Panc1 (cell line): ENCODE measurements at regions not wholly inside any gene's neighbourhood (a gene's known extent, or its start where the extent isn't known, plus 50 kb on each side); places are given as distances from the start of the nearest gene placed in this dataset.

Source experiments
- ATAC-seq: fragments of 200-7000 bp; cut with Tn5 transposase; 2 replicates; pipeline ENCODE4 v1.9.1; 2020; ENCODE audit warnings: mild to moderate bottlenecking, moderate library complexity
- BruUV-seq: library from RNA; stranded (reverse); fragments of 400-500 nt; replicated peaks from 2 replicates; lab custom pipeline; 2021; lab: Mats Ljungman, UMichigan
- CTCF ChIA-PET: fragments of 300-600 bp; sonication (Branson Sonifier 250); formaldehyde crosslinking; loops from one replicate; lab custom pipeline; 2022; ENCODE audit warnings: antibody characterized with exemption; lab: Charles Lee
- POLR2A ChIA-PET: fragments of 300-600 bp; sonication (Branson Sonifier 250); formaldehyde crosslinking; loops from one replicate; lab custom pipeline; 2022; ENCODE audit warnings: antibody characterized with exemption; lab: Charles Lee
- DNase-seq: peaks from one replicate; pipeline ENCODE4 v3.0.0-alpha.2; 2010; ENCODE audit warnings: low read depth, low spot score
- H3K27ac ChIP-seq: 2 replicates; pipeline ENCODE4 v1.5.1; 2011; ENCODE audit warnings: mild to moderate bottlenecking, low read length, inconsistent platforms
- H3K27me3 ChIP-seq: fragments of 200-500 bp; sonication (Bioruptor generic); 2 replicates; pipeline ENCODE4 v1.6.0; 2014; ENCODE audit warnings: low read length, inconsistent platforms; ENCODE audit not compliant: control insufficient read depth, insufficient read depth
- H3K36me3 ChIP-seq: fragments of 200-500 bp; sonication (Bioruptor generic); 2 replicates; pipeline ENCODE4 v1.5.1; 2014; ENCODE audit warnings: inconsistent platforms, mild to moderate bottlenecking, low read length, moderate library complexity; ENCODE audit not compliant: control insufficient read depth, insufficient read depth
- H3K4me1 ChIP-seq: 2 replicates; pipeline ENCODE4 v1.5.1; 2011; ENCODE audit warnings: inconsistent platforms, mild to moderate bottlenecking, low read length, moderate library complexity; ENCODE audit not compliant: control insufficient read depth, insufficient read depth
- H3K4me3 ChIP-seq, 2 experiments: 2 replicates each; pipeline ENCODE4 v1.5.1; 2011 to 2012; ENCODE audit warnings: low read depth in 2 of 2, low read length in 2 of 2, mild to moderate bottlenecking in 2 of 2, inconsistent platforms in 1 of 2, moderate library complexity in 1 of 2
- H3K9me3 ChIP-seq: fragments of 200-500 bp; sonication (Bioruptor generic); 2 replicates; pipeline ENCODE4 v1.5.1; 2014; ENCODE audit warnings: low read depth, mild to moderate bottlenecking, inconsistent platforms, low read length, moderate library complexity; ENCODE audit not compliant: control insufficient read depth, insufficient read depth
- POLR2AphosphoS5 ChIP-seq: IDR thresholded peaks from 2 replicates; pipeline ENCODE4 v1.6.1; 2012; ENCODE audit warnings: mild to moderate bottlenecking, low read depth, low read length, moderate library complexity
- SIN3A ChIP-seq: IDR thresholded peaks from 2 replicates; pipeline ENCODE4 v1.6.1; 2012; ENCODE audit warnings: low read depth, mild to moderate bottlenecking, low read length, moderate library complexity, borderline replicate concordance; ENCODE audit not compliant: insufficient read depth
- TCF7L2 ChIP-seq: IDR thresholded peaks from 2 replicates; pipeline ENCODE4 v1.6.1; 2011; ENCODE audit warnings: mild to moderate bottlenecking, low read depth, low read length, inconsistent platforms
- in situ Hi-C: cut with HindIII; loops from 2 replicates; pipeline ENCODE4 v1.10.0; 2016; ENCODE audit warnings: low sequenced_read_pairs, low pct_unique_long_range_greater_than_20kb
- intact Hi-C: fragments of 100-400 bp; cut with micrococcal nuclease; formaldehyde crosslinking; loops from one replicate; pipeline ENCODE4 v1.10.0; 2022; ENCODE audit not compliant: unreplicated experiment
- TF ChIP-seq, protein P1 (sequence below): fragments of 450-650 bp; IDR thresholded peaks from 2 replicates; pipeline ENCODE4 v1.5.1; 2017; ENCODE audit warnings: mild to moderate bottlenecking
- TF ChIP-seq, protein P2 (sequence below), 2 experiments: IDR thresholded peaks; 2 replicates each; pipeline ENCODE4 v1.6.1; 2011 to 2012; ENCODE audit warnings: low read depth in 2 of 2, control low read depth in 1 of 2, low read length in 1 of 2, mild to moderate bottlenecking in 1 of 2, moderate library complexity in 1 of 2; ENCODE audit not compliant: insufficient read depth in 1 of 2

DNA sequence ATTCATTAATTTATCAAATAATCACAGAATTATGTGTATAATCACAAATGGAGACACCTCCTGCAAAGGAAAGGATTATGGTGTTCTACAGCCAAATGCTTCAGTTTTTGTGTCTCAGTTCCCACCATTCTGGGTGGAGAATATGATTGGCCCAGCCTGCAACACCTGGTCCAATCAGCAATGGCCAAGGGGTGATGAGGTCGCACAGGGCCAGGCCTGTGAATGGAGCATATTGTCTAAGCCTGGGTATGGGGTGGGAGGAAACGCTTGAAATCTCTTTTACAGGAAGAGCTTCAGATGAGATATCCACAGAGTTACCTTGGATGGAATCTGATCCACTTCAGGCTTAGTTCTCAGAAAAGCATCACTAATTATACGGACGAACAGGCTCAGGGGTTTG is 271.6 kb downstream of the DHX35 start:
- TF ChIP-seq, protein P1, sequence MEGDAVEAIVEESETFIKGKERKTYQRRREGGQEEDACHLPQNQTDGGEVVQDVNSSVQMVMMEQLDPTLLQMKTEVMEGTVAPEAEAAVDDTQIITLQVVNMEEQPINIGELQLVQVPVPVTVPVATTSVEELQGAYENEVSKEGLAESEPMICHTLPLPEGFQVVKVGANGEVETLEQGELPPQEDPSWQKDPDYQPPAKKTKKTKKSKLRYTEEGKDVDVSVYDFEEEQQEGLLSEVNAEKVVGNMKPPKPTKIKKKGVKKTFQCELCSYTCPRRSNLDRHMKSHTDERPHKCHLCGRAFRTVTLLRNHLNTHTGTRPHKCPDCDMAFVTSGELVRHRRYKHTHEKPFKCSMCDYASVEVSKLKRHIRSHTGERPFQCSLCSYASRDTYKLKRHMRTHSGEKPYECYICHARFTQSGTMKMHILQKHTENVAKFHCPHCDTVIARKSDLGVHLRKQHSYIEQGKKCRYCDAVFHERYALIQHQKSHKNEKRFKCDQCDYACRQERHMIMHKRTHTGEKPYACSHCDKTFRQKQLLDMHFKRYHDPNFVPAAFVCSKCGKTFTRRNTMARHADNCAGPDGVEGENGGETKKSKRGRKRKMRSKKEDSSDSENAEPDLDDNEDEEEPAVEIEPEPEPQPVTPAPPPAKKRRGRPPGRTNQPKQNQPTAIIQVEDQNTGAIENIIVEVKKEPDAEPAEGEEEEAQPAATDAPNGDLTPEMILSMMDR, result no peak
- TF ChIP-seq, protein P2, sequence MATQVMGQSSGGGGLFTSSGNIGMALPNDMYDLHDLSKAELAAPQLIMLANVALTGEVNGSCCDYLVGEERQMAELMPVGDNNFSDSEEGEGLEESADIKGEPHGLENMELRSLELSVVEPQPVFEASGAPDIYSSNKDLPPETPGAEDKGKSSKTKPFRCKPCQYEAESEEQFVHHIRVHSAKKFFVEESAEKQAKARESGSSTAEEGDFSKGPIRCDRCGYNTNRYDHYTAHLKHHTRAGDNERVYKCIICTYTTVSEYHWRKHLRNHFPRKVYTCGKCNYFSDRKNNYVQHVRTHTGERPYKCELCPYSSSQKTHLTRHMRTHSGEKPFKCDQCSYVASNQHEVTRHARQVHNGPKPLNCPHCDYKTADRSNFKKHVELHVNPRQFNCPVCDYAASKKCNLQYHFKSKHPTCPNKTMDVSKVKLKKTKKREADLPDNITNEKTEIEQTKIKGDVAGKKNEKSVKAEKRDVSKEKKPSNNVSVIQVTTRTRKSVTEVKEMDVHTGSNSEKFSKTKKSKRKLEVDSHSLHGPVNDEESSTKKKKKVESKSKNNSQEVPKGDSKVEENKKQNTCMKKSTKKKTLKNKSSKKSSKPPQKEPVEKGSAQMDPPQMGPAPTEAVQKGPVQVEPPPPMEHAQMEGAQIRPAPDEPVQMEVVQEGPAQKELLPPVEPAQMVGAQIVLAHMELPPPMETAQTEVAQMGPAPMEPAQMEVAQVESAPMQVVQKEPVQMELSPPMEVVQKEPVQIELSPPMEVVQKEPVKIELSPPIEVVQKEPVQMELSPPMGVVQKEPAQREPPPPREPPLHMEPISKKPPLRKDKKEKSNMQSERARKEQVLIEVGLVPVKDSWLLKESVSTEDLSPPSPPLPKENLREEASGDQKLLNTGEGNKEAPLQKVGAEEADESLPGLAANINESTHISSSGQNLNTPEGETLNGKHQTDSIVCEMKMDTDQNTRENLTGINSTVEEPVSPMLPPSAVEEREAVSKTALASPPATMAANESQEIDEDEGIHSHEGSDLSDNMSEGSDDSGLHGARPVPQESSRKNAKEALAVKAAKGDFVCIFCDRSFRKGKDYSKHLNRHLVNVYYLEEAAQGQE (IDR thresholded peaks at IDR 0.05; ENCODE audit: insufficient read depth in 1 of 2, low read depth in 2 of 2, low read length in 1 of 2), result no peak
- TF ChIP-seq TCF7L2, result no peak
- no peak for TF ChIP-seq POLR2AphosphoS5
- no peak for TF ChIP-seq SIN3A
- Histone ChIP-seq H3K27me3 (peaks cover 2% of the 10 kb centered on the region; the same call in 1 of the 2 replicates), H3K36me3 (no peaks in the 10 kb centered on the region), H3K4me1 (no peaks in the 10 kb centered on the region), H3K9me3 (no peaks in the 10 kb centered on the region), H3K4me3 (no peak overlapping the region), H3K27ac (no peak overlapping the region)
- no TSS peak for BruUV-seq
- no peak for ATAC-seq
- CTCF ChIA-PET, result no interaction called here
- in situ Hi-C loops (no loop called here), intact Hi-C loops (no loop called here)
- no peak for DNase-seq
- POLR2A ChIA-PET, result no interaction called here

GRCh38 chr20:39227416-39227815 is 265.3 kb downstream of the DHX35 start:
- TF ChIP-seq, protein P2 (IDR thresholded peaks at IDR 0.05; ENCODE audit: insufficient read depth in 1 of 2, low read depth in 2 of 2, low read length in 1 of 2), result no peak
- no peak for TF ChIP-seq SIN3A
- no peak for TF ChIP-seq TCF7L2
- TF ChIP-seq, protein P1, result no peak
- no peak for TF ChIP-seq POLR2AphosphoS5
- in situ Hi-C loops, result no loop called here
- no peaks in the 10 kb centered on the region for H3K9me3 ChIP-seq
- no peaks in the 10 kb centered on the region for H3K36me3 ChIP-seq
- no peak overlapping the region for H3K4me3 ChIP-seq
- POLR2A ChIA-PET, result no interaction called here
- BruUV-seq, result no TSS peak
- no peaks in the 10 kb centered on the region for H3K4me1 ChIP-seq
- CTCF ChIA-PET, result no interaction called here
- DNase-seq, result no peak
- H3K27me3 ChIP-seq, result peaks cover 2% of the 10 kb centered on the region; the same call in 1 of the 2 replicates
- no peak for ATAC-seq
- H3K27ac ChIP-seq, result no peak overlapping the region
- intact Hi-C loops, result no loop called here
